BJ (cell line): ENCODE measurements at regions not wholly inside any gene's neighbourhood (a gene's known extent, or its start where the extent isn't known, plus 50 kb on each side); places are given as distances from the start of the nearest gene placed in this dataset.

Experiments used
- CTCF ChIA-PET: fragments of 350-600 bp; formaldehyde crosslinking; extraction: SDS; loops from one replicate; lab custom pipeline; 2021; ENCODE audit warnings: antibody characterized with exemption, inconsistent platforms; lab: Yijun Ruan, JAX
- POLR2A ChIA-PET: fragments of 300-600 bp; sonication (Branson Sonifier 250); formaldehyde crosslinking; extraction: SDS; loops from one replicate; lab custom pipeline; 2021; ENCODE audit warnings: antibody characterized with exemption; lab: Charles Lee
- DNase-seq: peaks from one replicate; pipeline ENCODE4 v3.0.0-alpha.2; 2011; ENCODE audit warnings: low read depth
- H3K27me3 ChIP-seq: 2 replicates; pipeline ENCODE4 v1.6.0; 2011; ENCODE audit warnings: low read length; ENCODE audit not compliant: control insufficient read depth, insufficient read depth
- H3K36me3 ChIP-seq: 2 replicates; pipeline ENCODE4 v1.5.1; 2011; ENCODE audit warnings: low read length; ENCODE audit not compliant: control insufficient read depth, insufficient read depth
- H3K4me3 ChIP-seq: 2 replicates; pipeline ENCODE4 v1.5.1; 2011; ENCODE audit warnings: low read depth, mild to moderate bottlenecking, control low read depth, low read length
- CTCF ChIP-seq: IDR thresholded peaks from 2 replicates; pipeline ENCODE4 v1.5.1; 2011; ENCODE audit warnings: low read depth, mild to moderate bottlenecking, control low read depth, inconsistent platforms, low read length, moderate library complexity; ENCODE audit not compliant: insufficient read depth

GRCh38 chr5:5043346-5043745 lies 96.8 kb upstream of the ADAMTS16 start:
- H3K27me3 ChIP-seq, result no peaks in the 10 kb centered on the region
- no peak overlapping the region for H3K4me3 ChIP-seq
- no peaks in the 10 kb centered on the region for H3K36me3 ChIP-seq
- TF ChIP-seq CTCF, result no peak
- no peak for DNase-seq
- ChIA-PET POLR2A (no interaction called here), CTCF (no interaction called here)

- TF ChIP-seq CTCF, result no peak
- POLR2A ChIA-PET, result no interaction called here
- Histone ChIP-seq H3K36me3 (no peaks in the 10 kb centered on the region), H3K27me3 (no peaks in the 10 kb centered on the region), H3K4me3 (no peak overlapping the region)
- no peak for DNase-seq
- CTCF ChIA-PET, result no interaction called here
These were observed 95.8 kb upstream of the ADAMTS16 start for GRCh38 chr5:5044247-5044840.

GRCh38 chr5:5046680-5047502 lies 93.2 kb upstream of the ADAMTS16 start:
- no peak for DNase-seq
- H3K36me3 ChIP-seq, result no peaks in the 10 kb centered on the region
- H3K4me3 ChIP-seq, result no peak overlapping the region
- H3K27me3 ChIP-seq, result no peaks in the 10 kb centered on the region
- CTCF ChIA-PET, result no interaction called here
- POLR2A ChIA-PET, result no interaction called here
- TF ChIP-seq CTCF, result no peak

GRCh38 chr5:5050801-5051200 lies 89.3 kb upstream of the ADAMTS16 start:
- no peak for DNase-seq
- H3K27me3 ChIP-seq, result no peaks in the 10 kb centered on the region
- no peaks in the 10 kb centered on the region for H3K36me3 ChIP-seq
- H3K4me3 ChIP-seq, result no peak overlapping the region
- POLR2A ChIA-PET, result no interaction called here
- no peak for TF ChIP-seq CTCF
- CTCF ChIA-PET, result interaction anchor here (1.0 kb wide), 2 partner anchors 18 to 78 kb away, joined by 3 read pairs; no protein-coding TSS in a partner anchor

- H3K4me3 ChIP-seq, result no peak overlapping the region
- no peaks in the 10 kb centered on the region for H3K36me3 ChIP-seq
- DNase-seq, result no peak
- no peak for TF ChIP-seq CTCF
- no peaks in the 10 kb centered on the region for H3K27me3 ChIP-seq
- ChIA-PET CTCF (no interaction called here), POLR2A (no interaction called here)
These were observed 84.4 kb upstream of the ADAMTS16 start for GRCh38 chr5:5055712-5056111.
